ENCODE measurements at regions not wholly inside any gene's neighbourhood (a gene's known extent, or its start where the extent isn't known, plus 50 kb on each side); places are given as distances from the start of the nearest gene placed in this dataset.

DNA sequence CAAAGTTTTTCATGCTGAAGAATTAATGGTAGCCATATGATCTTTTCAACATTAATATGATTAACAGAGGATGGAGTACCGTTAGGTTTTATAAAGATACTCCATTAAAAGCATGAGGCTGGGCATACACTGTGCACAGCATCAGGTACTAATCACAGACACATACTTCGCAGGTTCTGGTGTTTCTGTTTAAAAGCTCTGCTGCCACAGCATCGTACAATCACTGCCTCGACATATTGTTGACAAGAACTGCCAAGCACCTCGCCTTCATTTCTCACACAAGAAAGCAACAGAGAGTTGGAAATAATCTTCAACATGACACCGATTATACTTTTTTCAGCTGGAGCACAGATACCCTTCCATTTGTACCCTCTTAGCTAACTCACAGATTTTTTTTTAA lies 753.4 kb upstream of the FAM241A start:
- Histone ChIP-seq H3K36me3 (no peaks in the 10 kb centered on the region), H3K27ac (no peak overlapping the region), H3K4me3 (ENCODE audit: low read depth, low read length) (no peak overlapping the region), H3K27me3 (ENCODE audit: insufficient read depth, low read depth, severe bottlenecking) (peaks cover 12% of the 10 kb centered on the region), H3K9me3 (ENCODE audit: severe bottlenecking) (no peaks in the 10 kb centered on the region)
- no peak for TF ChIP-seq CTCF (IDR thresholded peaks at IDR 0.05; ENCODE audit: low read depth, low read length)
- DNase-seq: no peak

GRCh38 chr4:111393781-111394180 lies 751.5 kb upstream of the FAM241A start:
- TF ChIP-seq CTCF (IDR thresholded peaks at IDR 0.05; ENCODE audit: low read depth, low read length): no peak
- Histone ChIP-seq H3K36me3 (no peaks in the 10 kb centered on the region), H3K27ac (no peak overlapping the region), H3K9me3 (ENCODE audit: severe bottlenecking) (no peaks in the 10 kb centered on the region), H3K27me3 (ENCODE audit: insufficient read depth, low read depth, severe bottlenecking) (peaks cover 12% of the 10 kb centered on the region), H3K4me3 (ENCODE audit: low read depth, low read length) (no peak overlapping the region)
- DNase-seq: no peak

- H3K27ac ChIP-seq: no peak overlapping the region
- no peak for DNase-seq
- H3K27me3 ChIP-seq (ENCODE audit: insufficient read depth, low read depth, severe bottlenecking): peaks cover 12% of the 10 kb centered on the region
- H3K9me3 ChIP-seq (ENCODE audit: severe bottlenecking): no peaks in the 10 kb centered on the region
- H3K4me3 ChIP-seq (ENCODE audit: low read depth, low read length): no peak overlapping the region
- no peak for TF ChIP-seq CTCF (IDR thresholded peaks at IDR 0.05; ENCODE audit: low read depth, low read length)
- H3K36me3 ChIP-seq: no peaks in the 10 kb centered on the region
Observed at GRCh38 chr4:111398906-111399330, 746.3 kb upstream of the FAM241A start.

- no peak for TF ChIP-seq CTCF (IDR thresholded peaks at IDR 0.05; ENCODE audit: low read depth, low read length)
- H3K27ac ChIP-seq: no peak overlapping the region
- no peaks in the 10 kb centered on the region for H3K9me3 ChIP-seq (ENCODE audit: severe bottlenecking)
- no peak for DNase-seq
- H3K36me3 ChIP-seq: no peaks in the 10 kb centered on the region
- H3K27me3 ChIP-seq (ENCODE audit: insufficient read depth, low read depth, severe bottlenecking): peaks cover 16% of the 10 kb centered on the region
- no peak overlapping the region for H3K4me3 ChIP-seq (ENCODE audit: low read depth, low read length)
Observed at GRCh38 chr4:111399623-111400022, 745.6 kb upstream of the FAM241A start.

DNA sequence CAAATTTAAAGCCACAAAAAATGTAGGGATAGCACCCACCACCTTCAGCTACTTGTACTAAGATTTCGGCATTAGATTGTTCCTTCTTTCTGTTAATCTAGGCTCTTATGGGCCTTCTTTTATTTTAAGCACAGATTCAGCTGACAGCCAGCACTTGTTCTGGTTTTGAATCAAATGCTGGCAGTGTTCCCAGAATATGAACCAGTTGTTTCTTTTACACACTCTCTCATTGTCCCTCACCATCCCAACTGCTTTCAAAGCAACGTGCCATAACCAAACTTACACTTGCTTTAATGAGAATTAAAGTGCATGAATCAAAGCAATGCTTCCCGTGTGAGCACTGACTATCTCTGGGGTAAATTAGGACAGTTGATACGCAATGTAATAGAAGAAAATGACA lies 744.5 kb upstream of the FAM241A start:
- Histone ChIP-seq H3K4me3 (ENCODE audit: low read depth, low read length) (no peak overlapping the region), H3K27ac (no peak overlapping the region), H3K27me3 (ENCODE audit: insufficient read depth, low read depth, severe bottlenecking) (peaks cover 20% of the 10 kb centered on the region), H3K36me3 (no peaks in the 10 kb centered on the region), H3K9me3 (ENCODE audit: severe bottlenecking) (no peaks in the 10 kb centered on the region)
- TF ChIP-seq CTCF (IDR thresholded peaks at IDR 0.05; ENCODE audit: low read depth, low read length): no peak
- DNase-seq: no peak

DNA sequence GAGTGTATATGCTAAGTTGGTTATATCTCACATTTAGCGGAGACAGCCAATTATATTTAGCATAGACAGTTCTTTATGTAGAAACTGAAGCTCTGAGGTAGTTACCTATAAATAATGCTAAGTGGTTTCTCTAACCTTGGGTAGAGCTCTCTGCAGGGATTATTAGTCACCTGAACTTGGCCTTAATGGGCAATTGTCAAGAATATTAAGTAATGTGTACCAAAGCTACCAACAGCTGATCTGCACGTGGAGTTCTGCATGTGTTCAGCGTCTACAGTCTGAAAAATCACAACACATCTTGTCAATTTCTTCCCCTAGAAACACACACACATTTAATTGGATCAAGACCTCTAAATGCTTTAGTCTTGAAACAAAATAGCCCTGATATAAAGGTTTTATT lies 740.6 kb upstream of the FAM241A start:
- no peaks in the 10 kb centered on the region for H3K36me3 ChIP-seq
- no peak overlapping the region for H3K4me3 ChIP-seq (ENCODE audit: low read depth, low read length)
- no peak for TF ChIP-seq CTCF (IDR thresholded peaks at IDR 0.05; ENCODE audit: low read depth, low read length)
- no peak for DNase-seq
- peaks cover 23% of the 10 kb centered on the region for H3K27me3 ChIP-seq (ENCODE audit: insufficient read depth, low read depth, severe bottlenecking)
- H3K9me3 ChIP-seq (ENCODE audit: severe bottlenecking): no peaks in the 10 kb centered on the region
- no peak overlapping the region for H3K27ac ChIP-seq

All from WERI-Rb-1 (cell line).